ENCODE measurements at regions not wholly inside any gene's neighbourhood (a gene's known extent, or its start where the extent isn't known, plus 50 kb on each side); places are given as distances from the start of the nearest gene placed in this dataset.

- TF ChIP-seq, protein P1, sequence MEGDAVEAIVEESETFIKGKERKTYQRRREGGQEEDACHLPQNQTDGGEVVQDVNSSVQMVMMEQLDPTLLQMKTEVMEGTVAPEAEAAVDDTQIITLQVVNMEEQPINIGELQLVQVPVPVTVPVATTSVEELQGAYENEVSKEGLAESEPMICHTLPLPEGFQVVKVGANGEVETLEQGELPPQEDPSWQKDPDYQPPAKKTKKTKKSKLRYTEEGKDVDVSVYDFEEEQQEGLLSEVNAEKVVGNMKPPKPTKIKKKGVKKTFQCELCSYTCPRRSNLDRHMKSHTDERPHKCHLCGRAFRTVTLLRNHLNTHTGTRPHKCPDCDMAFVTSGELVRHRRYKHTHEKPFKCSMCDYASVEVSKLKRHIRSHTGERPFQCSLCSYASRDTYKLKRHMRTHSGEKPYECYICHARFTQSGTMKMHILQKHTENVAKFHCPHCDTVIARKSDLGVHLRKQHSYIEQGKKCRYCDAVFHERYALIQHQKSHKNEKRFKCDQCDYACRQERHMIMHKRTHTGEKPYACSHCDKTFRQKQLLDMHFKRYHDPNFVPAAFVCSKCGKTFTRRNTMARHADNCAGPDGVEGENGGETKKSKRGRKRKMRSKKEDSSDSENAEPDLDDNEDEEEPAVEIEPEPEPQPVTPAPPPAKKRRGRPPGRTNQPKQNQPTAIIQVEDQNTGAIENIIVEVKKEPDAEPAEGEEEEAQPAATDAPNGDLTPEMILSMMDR (IDR thresholded peaks at IDR 0.05) = no peak
- no peak for TF ChIP-seq POLR2A (IDR thresholded peaks at IDR 0.05)
Measured at GRCh38 chr2:234374150-234374508, 122.8 kb downstream of the ARL4C start.
